ENCODE measurements at regions not wholly inside any gene's neighbourhood (a gene's known extent, or its start where the extent isn't known, plus 50 kb on each side); places are given as distances from the start of the nearest gene placed in this dataset.

- no peak for DNase-seq
Measured at GRCh38 chr18:5632041-5632440, 88.2 kb upstream of the EPB41L3 start.

DNA sequence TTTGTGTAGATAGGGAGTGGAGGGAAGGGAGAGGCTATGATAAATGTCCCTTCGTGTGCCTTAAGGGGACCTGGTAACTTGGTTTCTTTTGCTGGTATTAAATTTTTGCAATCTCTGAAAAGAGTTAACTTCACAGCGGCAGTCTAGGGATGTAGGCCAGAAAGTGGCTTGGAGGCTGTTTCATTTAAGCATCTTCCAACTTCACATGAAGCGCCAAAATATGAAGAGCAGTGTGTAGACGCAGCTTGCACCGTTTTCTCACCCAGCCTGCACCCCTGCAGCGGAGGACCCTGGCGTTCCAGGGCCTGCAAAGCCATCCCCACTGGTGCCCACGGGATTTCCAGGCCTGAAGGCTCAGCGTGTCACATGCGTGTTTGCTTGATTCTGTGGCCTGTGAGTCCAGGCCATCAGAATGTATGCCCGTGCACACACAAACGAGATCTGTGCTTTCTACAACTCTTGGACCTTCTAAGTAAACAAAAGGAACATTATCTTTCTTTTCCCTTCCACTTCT lies 87.2 kb upstream of the EPB41L3 start:
- DNase-seq: no peak

- peak; percentile 65 to 80 for DNase-seq
Measured at GRCh38 chr18:5630057-5630899, 86.5 kb upstream of the EPB41L3 start.

DNA sequence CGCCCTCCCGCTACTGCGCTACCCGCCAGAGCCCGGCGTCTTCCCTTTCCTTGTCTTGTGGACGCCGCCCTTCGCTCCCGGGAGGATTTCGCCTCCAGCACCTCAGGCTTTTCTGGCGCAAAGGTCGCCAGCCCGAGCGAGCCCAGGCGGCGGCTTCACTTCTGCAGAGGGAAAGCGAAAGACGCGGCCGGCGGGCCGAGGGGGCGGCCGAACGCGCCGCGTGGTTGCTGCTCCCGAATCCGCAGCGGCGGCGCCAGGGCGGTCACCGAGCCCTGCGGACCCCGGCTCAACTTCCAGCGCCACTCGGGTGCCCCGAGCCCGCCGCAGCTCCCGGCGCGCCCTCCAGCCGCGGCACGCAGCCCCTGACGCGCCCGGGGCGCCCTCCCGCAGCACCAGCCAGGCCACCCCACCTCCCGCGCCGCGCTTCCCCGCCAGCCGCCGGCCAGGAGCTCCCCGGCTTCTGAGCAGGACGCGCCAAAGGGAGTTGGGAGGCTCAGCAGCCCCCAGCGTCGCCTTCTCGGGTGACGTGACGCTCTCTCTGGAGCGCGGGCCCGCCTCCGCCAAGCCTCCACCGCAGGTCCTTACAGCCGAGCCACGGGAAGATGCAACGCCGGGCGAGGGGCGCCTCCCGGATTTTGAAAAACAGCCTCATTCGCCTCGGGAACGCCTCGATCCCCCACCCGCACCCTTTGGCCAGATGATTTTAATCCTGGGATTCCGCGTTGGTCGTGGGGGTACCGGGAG lies 84.9 kb upstream of the EPB41L3 start:
- DNase-seq: no peak

GRCh38 chr18:5627776-5628511 lies 84.1 kb upstream of the EPB41L3 start:
- DNase-seq: no peak

- DNase-seq: no peak
Measured at GRCh38 chr18:5626130-5626880, 82.5 kb upstream of the EPB41L3 start.

GRCh38 chr18:5625076-5625475 lies 81.3 kb upstream of the EPB41L3 start:
- DNase-seq: no peak

GRCh38 chr18:5622905-5623304 lies 79.1 kb upstream of the EPB41L3 start:
- no peak for DNase-seq

GRCh38 chr18:5620289-5620688 lies 76.5 kb upstream of the EPB41L3 start:
- no peak for DNase-seq

GRCh38 chr18:5619376-5619775 lies 75.6 kb upstream of the EPB41L3 start:
- DNase-seq: no peak

DNA sequence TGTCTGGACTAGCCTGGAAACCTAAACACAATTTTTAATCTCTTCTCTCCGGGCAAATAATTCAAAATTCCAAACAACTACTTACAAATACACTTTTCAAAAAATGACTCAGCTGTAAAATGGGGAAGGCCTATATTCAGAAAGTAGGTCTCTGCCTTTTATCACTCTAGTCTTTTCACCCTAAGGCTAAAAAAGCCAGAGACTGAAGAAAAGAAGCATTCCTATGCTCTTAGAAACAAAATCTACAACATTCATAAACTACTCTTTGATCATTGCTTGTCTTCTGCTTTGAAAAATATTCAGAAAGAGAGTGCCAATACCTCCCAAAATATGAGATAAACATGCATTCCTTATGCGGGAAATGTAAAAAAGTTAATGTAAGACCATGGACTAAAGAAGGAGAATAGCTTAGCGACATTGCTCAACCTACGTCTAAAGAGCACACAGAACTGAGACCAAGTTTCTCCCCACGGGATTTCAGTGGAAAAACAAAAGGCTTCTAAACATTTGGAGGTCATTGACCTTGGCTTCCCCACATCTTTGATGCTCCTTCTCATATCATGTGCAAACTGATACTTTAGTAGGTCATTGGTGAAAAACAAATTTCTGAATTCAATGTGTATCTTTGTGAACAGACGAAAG lies 74.4 kb upstream of the EPB41L3 start:
- DNase-seq: no peak

GRCh38 chr18:5611221-5611620 lies 67.4 kb upstream of the EPB41L3 start:
- no peak for DNase-seq

DNA sequence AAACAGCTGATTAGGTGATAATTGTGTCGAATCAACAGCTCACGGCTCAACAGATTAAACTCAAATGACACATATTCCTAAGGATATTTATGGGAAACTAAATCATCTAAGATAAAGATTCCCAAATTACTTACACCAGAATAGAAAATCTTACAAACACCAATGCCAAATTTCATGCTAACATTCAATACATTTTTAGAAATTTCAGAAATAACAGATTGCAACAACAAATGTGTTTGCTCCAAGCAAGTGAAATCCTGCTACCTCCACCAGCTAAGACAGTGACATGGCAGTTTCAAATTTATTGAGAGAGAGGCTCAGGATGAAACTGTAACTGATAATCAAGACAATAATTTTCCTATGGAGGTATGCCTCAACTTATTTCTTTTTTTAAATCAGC lies 65.0 kb upstream of the EPB41L3 start:
- DNase-seq: no peak

GRCh38 chr18:5606951-5607350 lies 63.2 kb upstream of the EPB41L3 start:
- no peak for DNase-seq

DNA sequence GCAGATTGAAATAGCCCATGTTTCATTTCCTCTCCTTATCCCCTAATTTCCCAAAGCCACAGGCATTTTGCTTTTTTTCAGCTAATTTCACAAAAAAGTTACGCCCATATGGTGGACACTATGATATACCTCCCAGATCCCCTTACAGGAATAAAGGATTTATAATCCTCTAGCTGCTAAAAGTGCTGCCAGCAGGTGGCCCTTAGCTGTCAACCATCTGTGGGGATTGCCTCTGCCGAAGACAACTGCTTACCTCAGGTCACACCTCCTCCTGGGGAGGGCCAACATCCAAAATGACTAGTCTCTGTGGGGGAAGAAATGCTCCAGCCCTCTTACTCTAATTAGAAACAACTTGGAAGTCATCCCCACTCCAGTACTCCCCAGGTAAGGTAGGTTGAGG lies 61.0 kb upstream of the EPB41L3 start:
- DNase-seq: no peak

DNA sequence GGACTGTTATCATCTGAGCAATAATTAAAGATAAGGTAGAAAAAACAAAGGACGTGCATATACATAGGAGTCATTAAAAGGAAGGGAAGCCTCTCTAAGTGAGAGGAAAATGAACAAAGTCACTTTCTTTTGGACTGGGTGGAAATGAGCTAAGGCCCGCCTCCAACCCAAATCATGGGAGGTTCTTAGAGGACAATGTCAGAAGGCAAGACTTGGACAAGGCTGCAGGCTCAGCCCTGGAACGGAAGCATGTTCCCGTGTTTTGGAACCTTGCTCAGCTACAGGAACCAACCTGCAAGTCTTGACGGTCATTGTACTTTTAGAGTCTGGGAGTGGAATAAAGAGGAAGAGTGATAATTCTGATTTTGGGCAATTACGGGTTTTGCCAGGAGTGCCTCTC lies 59.4 kb upstream of the EPB41L3 start:
- DNase-seq: no peak

GRCh38 chr18:5601188-5601624 lies 57.4 kb upstream of the EPB41L3 start:
- no peak for DNase-seq

GRCh38 chr18:5600378-5601071 lies 56.7 kb upstream of the EPB41L3 start:
- no peak for DNase-seq

- no peak for DNase-seq
Measured at GRCh38 chr18:5596585-5596984, 52.8 kb upstream of the EPB41L3 start.
